Fibroblast of villous mesenchyme (primary cell): ENCODE measurements at regions not wholly inside any gene's neighbourhood (a gene's known extent, or its start where the extent isn't known, plus 50 kb on each side); places are given as distances from the start of the nearest gene placed in this dataset.

Experiments
- DNase-seq: peaks from one replicate; pipeline ENCODE4 v3.0.0-alpha.2; 2010; ENCODE audit warnings: low read depth
- H3K4me3 ChIP-seq: 2 replicates; pipeline ENCODE4 v1.5.1; 2011; ENCODE audit warnings: low read depth, mild to moderate bottlenecking, low read length
- CTCF ChIP-seq: IDR thresholded peaks from 2 replicates; pipeline ENCODE4 v1.5.1; 2012; ENCODE audit warnings: low read depth, mild to moderate bottlenecking, low read length; ENCODE audit not compliant: insufficient read depth

GRCh38 chr13:58134012-58134411 is 502.5 kb downstream of the PCDH17 start:
- H3K4me3 ChIP-seq: no peak overlapping the region
- no peak for TF ChIP-seq CTCF
- no peak for DNase-seq

GRCh38 chr13:58134525-58134924 is 503.0 kb downstream of the PCDH17 start:
- no peak for TF ChIP-seq CTCF

GRCh38 chr13:58142952-58143351 is 511.4 kb downstream of the PCDH17 start:
- no peak for TF ChIP-seq CTCF
- DNase-seq: no peak
- H3K4me3 ChIP-seq: no peak overlapping the region

More at GRCh38 chr13:58134525-58134924, 503.0 kb downstream of the PCDH17 start:
- DNase-seq: no peak
- H3K4me3 ChIP-seq: no peak overlapping the region

- no peak for TF ChIP-seq CTCF
- no peak overlapping the region for H3K4me3 ChIP-seq
- DNase-seq: no peak
Measured at GRCh38 chr13:58144616-58145015, 513.1 kb downstream of the PCDH17 start.

- no peak for TF ChIP-seq CTCF
- DNase-seq: no peak
- no peak overlapping the region for H3K4me3 ChIP-seq
Measured at GRCh38 chr13:58151452-58151851, 519.9 kb downstream of the PCDH17 start.

GRCh38 chr13:58160980-58161379 is 529.4 kb downstream of the PCDH17 start:
- no peak overlapping the region for H3K4me3 ChIP-seq
- no peak for TF ChIP-seq CTCF
- no peak for DNase-seq

- no peak for DNase-seq
- H3K4me3 ChIP-seq: no peak overlapping the region
- no peak for TF ChIP-seq CTCF
Measured at GRCh38 chr13:58165617-58166016, 534.1 kb downstream of the PCDH17 start.
